GM19035 (cell line): ENCODE measurements at regions not wholly inside any gene's neighbourhood (a gene's known extent, or its start where the extent isn't known, plus 50 kb on each side); places are given as distances from the start of the nearest gene placed in this dataset.
"Not testable (repeated sequence)": the region's sequence is repeated elsewhere in the genome, so short reads cannot be mapped to it uniquely, and the experiment has no call there.

Experiments used
- ATAC-seq: cut with Tn5 transposase; IDR thresholded peaks from one replicate; pipeline ENCODE4 v1.9.1; 2021; ENCODE audit not compliant: unreplicated experiment

DNA sequence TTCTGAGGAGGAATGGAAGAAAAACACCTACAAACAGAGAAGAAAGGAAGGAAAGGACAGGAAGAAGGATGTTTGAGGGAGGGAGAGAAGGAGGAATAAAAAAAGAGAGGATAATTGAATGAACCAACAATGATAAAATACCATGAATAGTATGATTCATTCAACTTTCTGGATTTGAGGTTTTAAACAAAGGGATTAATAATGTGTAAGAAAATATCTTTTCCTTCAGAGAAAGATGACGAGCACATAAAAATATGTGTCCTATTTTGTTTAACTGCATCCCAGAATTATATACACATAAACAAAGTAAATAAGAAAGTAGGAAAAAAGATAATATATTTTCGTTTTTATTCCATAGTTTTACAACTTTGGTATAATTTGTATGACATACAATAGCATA is 1380.4 kb downstream of the STIM2 start:
- ATAC-seq = no peak

DNA sequence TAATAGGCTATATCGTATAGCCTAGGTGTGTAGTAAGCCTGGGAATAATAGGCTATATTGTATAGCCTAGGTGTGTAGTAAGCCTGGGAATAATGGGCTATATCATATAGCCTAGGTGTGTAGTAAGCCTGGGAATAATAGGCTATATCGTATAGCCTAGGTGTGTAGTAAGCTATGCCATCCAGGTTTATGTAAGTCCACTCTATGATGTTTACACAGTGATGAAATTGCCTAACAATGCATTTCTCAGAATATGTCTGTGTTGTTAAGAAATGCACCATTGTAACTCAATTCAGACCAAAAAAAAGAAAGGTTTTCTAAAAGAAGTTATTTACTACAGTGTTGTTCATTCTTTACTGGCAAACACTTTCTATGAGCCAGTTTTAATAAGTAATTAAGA is 1387.2 kb downstream of the STIM2 start:
- ATAC-seq = no peak

- ATAC-seq = no peak
Measured at GRCh38 chr4:28248269-28248668, 1387.6 kb downstream of the STIM2 start.

DNA sequence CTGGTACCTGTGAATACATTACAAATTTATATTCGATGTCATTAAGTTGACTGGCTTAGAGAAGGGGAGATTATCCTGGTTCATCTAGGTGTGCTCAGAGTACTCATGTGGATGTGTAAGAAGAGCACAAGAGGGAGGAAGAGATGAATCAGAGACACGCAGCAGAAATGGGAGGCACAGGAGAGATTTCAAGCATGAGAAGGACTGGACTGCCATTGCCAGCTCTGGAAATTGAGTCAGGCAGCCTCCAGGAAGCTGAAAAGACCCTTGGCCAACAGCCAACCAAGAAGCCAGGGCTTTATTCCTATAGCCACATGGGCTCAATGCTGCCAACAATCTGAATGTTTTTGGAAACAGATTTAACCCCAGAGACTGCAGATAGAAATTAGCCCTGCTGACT is 1390.0 kb downstream of the STIM2 start:
- no peak for ATAC-seq

DNA sequence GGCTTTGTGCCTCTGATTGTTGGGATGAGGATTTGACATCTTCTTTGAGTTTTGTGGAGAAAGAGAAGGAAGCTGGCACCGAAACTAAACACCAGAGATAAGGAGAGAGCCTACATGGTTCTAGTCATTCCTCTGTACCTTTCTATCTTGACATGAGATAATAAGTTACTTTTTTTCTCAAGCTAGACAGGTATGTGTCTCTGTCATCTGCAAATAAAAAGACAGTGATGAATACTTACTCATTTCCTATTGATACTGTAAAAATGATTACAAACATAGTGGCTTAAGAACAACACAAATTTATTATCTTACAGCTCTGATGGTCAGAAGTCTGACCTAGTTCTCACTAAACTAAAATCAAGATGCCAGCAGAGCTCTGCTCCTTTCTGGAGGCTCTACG is 1391.2 kb downstream of the STIM2 start:
- ATAC-seq = no peak

DNA sequence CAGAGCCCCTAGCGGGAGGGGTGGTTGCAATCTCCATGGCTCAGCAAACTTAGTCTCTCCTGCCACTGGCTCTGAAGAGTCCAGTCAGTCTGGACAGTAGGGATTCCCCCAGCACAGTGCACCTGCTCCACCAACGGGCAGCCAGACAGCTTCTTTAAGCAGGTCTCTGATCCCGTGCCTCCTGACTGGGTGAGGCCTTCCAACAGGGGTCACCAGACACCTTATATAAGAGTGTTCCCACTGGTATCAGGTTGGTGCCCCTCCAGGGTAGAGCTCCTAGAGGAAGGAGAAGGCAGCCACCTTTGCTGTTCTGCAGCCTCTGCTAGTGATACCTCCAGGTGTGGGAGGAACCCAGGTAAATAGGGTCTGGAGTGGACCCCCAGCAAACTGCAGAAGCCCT is 1393.4 kb downstream of the STIM2 start:
- ATAC-seq = no peak

DNA sequence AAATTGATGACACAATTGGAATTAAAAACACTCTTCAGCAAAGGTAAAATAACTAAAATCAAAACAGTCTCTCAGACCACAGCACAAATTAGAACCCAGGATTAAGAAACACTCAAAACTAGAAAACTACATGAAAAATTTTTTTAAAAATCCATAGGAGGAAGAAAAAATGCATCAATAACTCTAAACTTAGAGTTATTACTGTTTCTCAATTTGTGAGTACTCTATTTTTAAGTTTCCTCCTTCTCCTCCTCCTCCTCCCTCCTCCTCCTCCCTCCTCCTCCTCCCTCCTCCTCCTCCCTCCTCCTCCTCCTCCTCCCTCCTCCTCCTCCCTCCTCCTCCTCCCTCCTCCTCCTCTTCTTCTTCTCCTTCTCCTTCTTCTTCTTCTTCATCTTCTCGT is 1395.7 kb downstream of the STIM2 start:
- ATAC-seq = no peak

DNA sequence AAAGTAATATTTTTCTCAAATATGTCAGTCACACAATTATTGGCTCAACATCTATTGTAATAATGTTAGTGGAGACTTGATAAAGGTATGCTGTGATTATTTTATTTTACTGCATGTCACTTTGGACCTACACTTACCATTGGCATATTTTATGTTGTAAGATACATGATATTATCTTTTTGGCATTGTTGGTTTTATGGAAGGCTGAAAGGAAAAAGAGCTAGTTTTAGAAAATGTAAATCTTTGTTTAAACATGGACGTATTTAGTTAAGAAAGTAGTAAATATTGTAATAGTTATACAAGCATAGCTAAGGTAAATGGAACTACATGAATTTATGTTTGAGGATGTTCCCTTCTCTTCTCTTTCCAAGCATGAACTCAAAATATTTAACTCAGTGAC is 1399.3 kb downstream of the STIM2 start:
- ATAC-seq = no peak

GRCh38 chr4:28267166-28267565 is 1406.5 kb downstream of the STIM2 start:
- ATAC-seq = no peak

DNA sequence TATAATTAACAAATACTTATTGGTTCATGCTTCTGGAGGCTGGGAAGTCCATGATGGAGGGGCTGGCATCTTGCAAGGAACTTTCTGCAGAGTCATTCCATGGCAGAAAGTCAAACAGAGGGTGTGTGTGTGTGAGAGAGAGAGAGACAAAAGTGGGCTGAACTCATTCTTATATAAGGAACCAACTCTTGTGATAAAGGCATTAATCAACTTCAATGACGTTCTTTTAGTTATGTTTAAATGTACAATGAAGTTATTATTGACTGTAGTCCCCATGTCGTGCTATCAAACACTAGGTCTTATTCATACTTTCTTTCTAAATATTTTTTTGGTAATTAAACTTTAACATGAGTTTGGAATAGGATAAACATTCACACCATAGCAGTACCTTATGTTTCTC is 1408.8 kb downstream of the STIM2 start:
- no peak for ATAC-seq

DNA sequence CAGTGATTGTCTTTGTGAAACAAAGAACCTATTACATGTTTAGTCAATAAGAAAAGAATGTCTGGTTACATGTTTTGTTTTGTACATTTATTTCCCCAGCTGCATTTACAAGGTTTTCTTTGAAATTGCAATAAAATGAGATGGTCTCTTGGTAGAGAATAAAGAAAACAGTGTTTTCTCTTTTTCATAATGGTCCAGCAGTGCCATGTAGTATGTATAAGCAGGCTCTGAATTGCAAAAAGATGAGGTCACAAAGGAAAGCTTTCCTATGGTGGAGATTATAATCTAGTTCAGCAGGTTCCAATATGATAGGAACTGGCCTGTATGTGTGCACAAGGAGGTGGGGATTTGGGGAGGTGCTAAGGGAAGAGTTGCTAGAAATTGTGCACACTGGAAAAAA is 1417.3 kb downstream of the STIM2 start:
- ATAC-seq = no peak

DNA sequence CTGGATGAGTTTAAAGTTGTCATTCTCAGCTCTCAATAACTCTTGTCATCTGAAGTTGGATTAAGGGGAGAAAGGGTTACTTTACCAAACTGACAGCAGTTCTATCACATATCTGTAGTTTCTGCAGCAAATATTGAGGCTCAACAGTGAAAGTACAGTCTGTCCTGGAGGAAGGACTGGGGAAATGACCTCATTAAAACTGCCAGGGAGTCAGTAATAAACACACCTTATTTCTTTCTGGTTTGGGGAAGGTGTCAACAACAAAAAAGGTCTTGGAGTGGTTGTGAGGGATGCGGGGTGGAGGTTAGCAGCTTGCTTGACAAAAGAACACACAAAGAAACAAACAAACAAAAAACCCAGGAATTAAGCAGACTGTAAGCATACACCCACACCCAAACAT is 1418.0 kb downstream of the STIM2 start:
- no peak for ATAC-seq

- no peak for ATAC-seq
Measured at GRCh38 chr4:28279249-28279648, 1418.6 kb downstream of the STIM2 start.

DNA sequence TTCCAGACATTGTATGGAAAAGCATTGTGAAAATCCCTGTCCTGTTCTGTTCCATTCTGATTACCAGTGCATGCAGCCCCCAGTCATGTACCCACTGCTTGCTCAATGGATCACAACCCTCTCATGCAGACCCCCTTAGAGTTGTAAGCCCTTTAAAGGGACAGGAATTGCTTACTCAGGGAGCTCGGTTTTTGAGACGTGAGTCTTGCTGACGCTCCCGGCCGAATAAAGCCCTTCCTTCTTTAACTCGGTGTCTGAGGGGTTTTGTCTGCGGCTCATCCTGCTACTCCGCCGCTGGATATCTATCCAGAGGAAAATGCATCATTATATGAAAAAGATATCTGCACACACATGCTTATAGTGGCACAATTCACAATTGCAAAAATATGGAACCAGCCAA is 1425.6 kb downstream of the STIM2 start:
- not testable (repeated sequence) for ATAC-seq

- ATAC-seq = no peak
Measured at GRCh38 chr4:28287831-28288233, 1427.2 kb downstream of the STIM2 start.

GRCh38 chr4:28296239-28296638 is 1435.6 kb downstream of the STIM2 start:
- ATAC-seq = no peak

- ATAC-seq = no peak
Measured at GRCh38 chr4:28310926-28311325, 1450.3 kb downstream of the STIM2 start.

DNA sequence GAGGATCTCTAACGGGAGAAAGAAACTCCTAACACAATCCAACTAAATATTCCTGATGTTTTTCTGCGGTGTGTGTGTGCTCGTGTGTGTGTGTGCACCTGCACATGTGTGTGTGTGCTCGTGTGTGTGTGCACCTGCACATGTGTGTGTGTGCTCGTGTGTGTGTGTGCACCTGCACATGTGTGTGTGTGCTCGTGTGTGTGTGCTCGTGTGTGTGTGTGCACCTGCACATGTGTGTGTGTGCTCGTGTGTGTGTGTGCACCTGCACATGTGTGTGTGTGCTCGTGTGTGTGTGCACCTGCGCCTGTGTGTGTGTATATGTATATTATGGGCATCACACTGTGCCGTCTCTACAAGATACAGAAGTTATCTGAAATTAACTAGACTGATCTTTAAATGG is 1451.9 kb downstream of the STIM2 start:
- not testable (repeated sequence) for ATAC-seq

- no peak for ATAC-seq
Measured at GRCh38 chr4:28313729-28314713, 1453.4 kb downstream of the STIM2 start.

DNA sequence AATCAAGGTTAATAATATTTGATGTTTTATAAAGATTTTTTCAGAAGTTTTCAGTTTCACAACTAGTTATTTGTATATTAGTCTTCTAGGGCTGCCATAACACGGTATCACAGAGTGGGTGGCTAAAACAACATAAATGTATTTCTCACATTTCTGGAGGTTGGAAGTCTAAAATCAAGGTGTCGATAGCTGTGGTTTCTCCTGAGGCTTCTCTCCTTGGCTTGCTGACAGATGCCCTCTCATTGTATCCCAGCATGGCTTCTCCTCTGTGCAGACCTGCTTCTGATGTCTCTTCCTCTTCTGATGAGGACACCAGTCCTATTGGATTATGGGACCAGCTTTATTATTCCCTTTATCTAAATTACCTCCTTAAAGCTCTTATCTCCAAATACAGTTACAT is 1456.6 kb downstream of the STIM2 start:
- ATAC-seq = no peak

- ATAC-seq = no peak
Measured at GRCh38 chr4:28334249-28334648, 1473.6 kb downstream of the STIM2 start.

GRCh38 chr4:28341784-28342183 is 1481.1 kb downstream of the STIM2 start:
- no peak for ATAC-seq

DNA sequence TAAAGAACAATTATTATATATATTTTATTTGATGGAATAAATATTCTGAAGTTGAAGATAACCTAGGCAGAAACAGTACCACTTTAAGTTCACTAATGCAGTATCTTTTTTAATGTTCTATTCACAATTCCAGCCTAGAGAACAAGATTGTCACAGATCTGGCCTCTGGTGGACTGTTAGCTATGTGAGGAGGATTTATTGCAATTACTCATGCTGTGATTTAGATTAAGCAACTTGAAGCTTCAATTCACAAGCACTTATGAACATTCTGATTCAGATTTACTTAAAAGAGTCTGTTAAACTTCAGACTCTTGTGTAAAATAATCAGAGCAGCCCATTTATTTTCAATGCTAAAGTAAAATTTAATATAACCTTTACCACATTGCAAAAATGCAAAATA is 1489.8 kb downstream of the STIM2 start:
- no peak for ATAC-seq
